ENCODE measurements at regions not wholly inside any gene's neighbourhood (a gene's known extent, or its start where the extent isn't known, plus 50 kb on each side); places are given as distances from the start of the nearest gene placed in this dataset.

- no peaks in the 10 kb centered on the region for H3K9me3 ChIP-seq (ENCODE audit: control insufficient read depth in 5 of 5, low read length in 5 of 5)
- no peak overlapping the region for H3K27ac ChIP-seq (ENCODE audit: low read depth, low read length)
- no peaks in the 10 kb centered on the region for H3K4me1 ChIP-seq (ENCODE audit: control insufficient read depth in 5 of 5, insufficient read depth in 5 of 5, low read length in 5 of 5)
- H3K4me3 ChIP-seq (ENCODE audit: low read depth in 1 of 5, low read length in 5 of 5), result no peak overlapping the region
- H3K27me3 ChIP-seq (ENCODE audit: control insufficient read depth in 5 of 5, insufficient read depth in 4 of 5, low read length in 5 of 5), result no peaks in the 10 kb centered on the region
- H3K9ac ChIP-seq (ENCODE audit: low read length in 5 of 5), result no peak overlapping the region
- no peaks in the 10 kb centered on the region for H3K36me3 ChIP-seq (ENCODE audit: control insufficient read depth in 5 of 5, insufficient read depth in 5 of 5, low read length in 5 of 5)
These were observed 151.8 kb upstream of the GATB start for GRCh38 chr4:151912632-151913031.

DNA sequence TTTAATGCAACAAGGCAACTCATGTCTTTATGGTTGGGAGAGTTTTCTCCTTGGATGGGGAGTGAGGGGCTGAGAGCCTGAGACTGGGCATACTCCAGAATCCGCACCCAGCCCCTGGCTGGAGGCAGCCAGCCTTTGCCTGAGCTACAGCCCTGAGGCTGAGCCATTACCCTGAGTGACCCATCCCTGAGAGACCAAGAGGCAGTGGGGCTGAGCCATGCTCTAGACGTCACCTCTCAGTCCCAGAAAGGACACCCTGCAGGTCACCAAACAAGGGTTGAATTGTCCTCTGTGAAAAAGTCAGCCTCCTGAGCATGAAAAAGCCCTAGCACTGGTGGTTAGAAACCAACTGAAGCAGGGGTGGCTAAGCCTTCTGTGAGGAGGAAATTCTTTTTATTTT, 151.2 kb upstream of the GATB start:
- Histone ChIP-seq H3K27me3 (ENCODE audit: control insufficient read depth in 5 of 5, insufficient read depth in 4 of 5, low read length in 5 of 5) (no peaks in the 10 kb centered on the region), H3K4me3 (ENCODE audit: low read depth in 1 of 5, low read length in 5 of 5) (no peak overlapping the region), H3K9ac (ENCODE audit: low read length in 5 of 5) (no peak overlapping the region), H3K36me3 (ENCODE audit: control insufficient read depth in 5 of 5, insufficient read depth in 5 of 5, low read length in 5 of 5) (no peaks in the 10 kb centered on the region), H3K4me1 (ENCODE audit: control insufficient read depth in 5 of 5, insufficient read depth in 5 of 5, low read length in 5 of 5) (no peaks in the 10 kb centered on the region), H3K9me3 (ENCODE audit: control insufficient read depth in 5 of 5, low read length in 5 of 5) (no peaks in the 10 kb centered on the region), H3K27ac (ENCODE audit: low read depth, low read length) (no peak overlapping the region)

DNA sequence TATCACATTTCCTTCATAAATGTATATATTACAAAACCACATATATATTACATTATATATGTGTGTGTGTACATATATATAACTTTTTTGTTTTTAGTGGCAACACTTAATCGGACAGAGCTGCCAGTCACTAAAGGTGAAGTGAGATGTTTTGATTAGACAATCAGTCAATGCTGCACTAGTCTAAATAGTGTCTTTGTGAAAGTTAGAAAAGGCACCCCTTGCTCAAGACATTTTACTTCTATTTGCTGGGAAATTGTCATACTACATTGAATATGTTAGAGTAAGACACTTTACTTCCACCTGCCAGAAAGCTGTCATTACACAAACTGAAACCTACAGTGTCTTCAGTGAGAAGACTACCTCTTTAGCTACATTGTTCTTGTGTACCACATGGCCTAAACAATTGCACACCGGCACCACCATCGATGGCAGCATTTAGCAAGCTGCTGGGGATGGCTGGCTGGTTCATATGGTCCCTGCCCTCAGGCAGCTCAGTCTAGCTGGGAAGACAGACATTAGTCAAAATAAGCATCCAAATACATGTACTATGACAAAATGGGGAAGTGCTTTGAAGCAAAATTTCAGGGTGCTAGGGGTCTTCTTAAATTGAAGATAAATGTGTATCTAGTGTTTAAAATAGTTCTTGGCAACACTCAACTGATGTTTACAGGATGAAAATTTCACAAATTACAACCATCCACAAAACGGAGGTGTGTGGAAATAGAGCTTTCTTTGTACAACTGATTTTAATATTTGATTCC, 148.1 kb upstream of the GATB start:
- H3K27me3 ChIP-seq (ENCODE audit: control insufficient read depth in 5 of 5, insufficient read depth in 4 of 5, low read length in 5 of 5), result no peaks in the 10 kb centered on the region
- no peaks in the 10 kb centered on the region for H3K9me3 ChIP-seq (ENCODE audit: control insufficient read depth in 5 of 5, low read length in 5 of 5)
- no peak overlapping the region for H3K9ac ChIP-seq (ENCODE audit: low read length in 5 of 5)
- no peak overlapping the region for H3K4me3 ChIP-seq (ENCODE audit: low read depth in 1 of 5, low read length in 5 of 5)
- no peaks in the 10 kb centered on the region for H3K4me1 ChIP-seq (ENCODE audit: control insufficient read depth in 5 of 5, insufficient read depth in 5 of 5, low read length in 5 of 5)
- no peak overlapping the region for H3K27ac ChIP-seq (ENCODE audit: low read depth, low read length)
- no peaks in the 10 kb centered on the region for H3K36me3 ChIP-seq (ENCODE audit: control insufficient read depth in 5 of 5, insufficient read depth in 5 of 5, low read length in 5 of 5)

GRCh38 chr4:151908201-151908600, 147.4 kb upstream of the GATB start:
- Histone ChIP-seq H3K9me3 (ENCODE audit: control insufficient read depth in 5 of 5, low read length in 5 of 5) (peaks cover 0 to under 1% (median 0%) of the 10 kb centered on the region in 5 donors), H3K27me3 (ENCODE audit: control insufficient read depth in 5 of 5, insufficient read depth in 4 of 5, low read length in 5 of 5) (no peaks in the 10 kb centered on the region), H3K9ac (ENCODE audit: low read length in 5 of 5) (no peak overlapping the region), H3K4me1 (ENCODE audit: control insufficient read depth in 5 of 5, insufficient read depth in 5 of 5, low read length in 5 of 5) (no peaks in the 10 kb centered on the region), H3K4me3 (ENCODE audit: low read depth in 1 of 5, low read length in 5 of 5) (no peak overlapping the region), H3K27ac (ENCODE audit: low read depth, low read length) (no peak overlapping the region), H3K36me3 (ENCODE audit: control insufficient read depth in 5 of 5, insufficient read depth in 5 of 5, low read length in 5 of 5) (no peaks in the 10 kb centered on the region)

DNA sequence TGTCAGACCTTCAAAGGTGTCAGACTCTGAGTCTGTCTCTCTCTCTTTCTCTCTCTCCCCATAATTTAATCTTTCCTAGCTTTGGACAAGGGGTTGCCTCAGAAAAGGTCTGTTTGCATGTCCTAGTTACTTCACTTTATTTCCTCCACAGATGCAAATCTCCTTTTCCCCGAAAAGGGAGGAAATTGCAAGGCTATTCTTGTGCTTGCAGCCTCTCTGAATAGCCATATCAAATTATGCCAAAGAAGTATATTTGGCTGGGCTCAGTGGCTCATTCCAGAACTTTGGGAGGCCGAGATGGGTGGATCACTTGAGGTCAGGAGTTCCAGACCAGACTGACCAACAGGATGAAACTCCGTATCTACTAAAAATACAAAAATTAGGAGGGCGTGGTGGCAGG, 145.6 kb upstream of the GATB start:
- H3K4me3 ChIP-seq (ENCODE audit: low read depth in 1 of 5, low read length in 5 of 5), result no peak overlapping the region
- H3K4me1 ChIP-seq (ENCODE audit: control insufficient read depth in 5 of 5, insufficient read depth in 5 of 5, low read length in 5 of 5), result no peaks in the 10 kb centered on the region
- H3K9ac ChIP-seq (ENCODE audit: low read length in 5 of 5), result no peak overlapping the region
- no peaks in the 10 kb centered on the region for H3K36me3 ChIP-seq (ENCODE audit: control insufficient read depth in 5 of 5, insufficient read depth in 5 of 5, low read length in 5 of 5)
- peaks cover 0 to 5% (median 0%) of the 10 kb centered on the region in 5 donors for H3K9me3 ChIP-seq (ENCODE audit: control insufficient read depth in 5 of 5, low read length in 5 of 5)
- no peaks in the 10 kb centered on the region for H3K27me3 ChIP-seq (ENCODE audit: control insufficient read depth in 5 of 5, insufficient read depth in 4 of 5, low read length in 5 of 5)
- no peak overlapping the region for H3K27ac ChIP-seq (ENCODE audit: low read depth, low read length)

DNA sequence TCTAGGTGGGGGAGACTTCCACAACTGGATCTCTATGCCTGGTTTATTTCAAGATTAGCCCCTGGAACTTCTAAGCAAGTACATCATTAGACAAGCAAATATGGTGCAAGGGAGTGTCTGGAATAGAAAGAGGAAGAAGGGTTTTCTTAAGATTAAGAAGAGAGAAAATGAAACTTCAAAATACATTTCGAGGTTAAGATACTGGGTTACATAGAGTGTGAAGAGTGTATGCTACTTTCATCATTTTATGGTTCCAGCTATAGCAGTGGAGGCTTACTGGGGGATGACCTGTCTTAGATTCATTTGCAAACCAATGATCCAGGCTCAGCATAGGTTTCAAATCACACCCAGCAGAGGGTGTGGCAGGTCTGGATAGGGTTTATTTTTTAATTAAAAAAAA, 144.4 kb upstream of the GATB start:
- Histone ChIP-seq H3K9ac (ENCODE audit: low read length in 5 of 5) (no peak overlapping the region), H3K27me3 (ENCODE audit: control insufficient read depth in 5 of 5, insufficient read depth in 4 of 5, low read length in 5 of 5) (no peaks in the 10 kb centered on the region), H3K36me3 (ENCODE audit: control insufficient read depth in 5 of 5, insufficient read depth in 5 of 5, low read length in 5 of 5) (no peaks in the 10 kb centered on the region), H3K27ac (ENCODE audit: low read depth, low read length) (no peak overlapping the region), H3K4me1 (ENCODE audit: control insufficient read depth in 5 of 5, insufficient read depth in 5 of 5, low read length in 5 of 5) (no peaks in the 10 kb centered on the region), H3K4me3 (ENCODE audit: low read depth in 1 of 5, low read length in 5 of 5) (no peak overlapping the region), H3K9me3 (ENCODE audit: control insufficient read depth in 5 of 5, low read length in 5 of 5) (peaks cover 0 to 5% (median 3%) of the 10 kb centered on the region in 5 donors)

- no peak overlapping the region for H3K27ac ChIP-seq (ENCODE audit: low read depth, low read length)
- H3K9ac ChIP-seq (ENCODE audit: low read length in 5 of 5), result no peak overlapping the region
- no peak overlapping the region for H3K4me3 ChIP-seq (ENCODE audit: low read depth in 1 of 5, low read length in 5 of 5)
- no peaks in the 10 kb centered on the region for H3K36me3 ChIP-seq (ENCODE audit: control insufficient read depth in 5 of 5, insufficient read depth in 5 of 5, low read length in 5 of 5)
- H3K27me3 ChIP-seq (ENCODE audit: control insufficient read depth in 5 of 5, insufficient read depth in 4 of 5, low read length in 5 of 5), result no peaks in the 10 kb centered on the region
- peaks cover 0 to 7% (median 4%) of the 10 kb centered on the region in 5 donors for H3K9me3 ChIP-seq (ENCODE audit: control insufficient read depth in 5 of 5, low read length in 5 of 5)
- no peaks in the 10 kb centered on the region for H3K4me1 ChIP-seq (ENCODE audit: control insufficient read depth in 5 of 5, insufficient read depth in 5 of 5, low read length in 5 of 5)
These were observed 140.8 kb upstream of the GATB start for GRCh38 chr4:151901631-151902030.

DNA sequence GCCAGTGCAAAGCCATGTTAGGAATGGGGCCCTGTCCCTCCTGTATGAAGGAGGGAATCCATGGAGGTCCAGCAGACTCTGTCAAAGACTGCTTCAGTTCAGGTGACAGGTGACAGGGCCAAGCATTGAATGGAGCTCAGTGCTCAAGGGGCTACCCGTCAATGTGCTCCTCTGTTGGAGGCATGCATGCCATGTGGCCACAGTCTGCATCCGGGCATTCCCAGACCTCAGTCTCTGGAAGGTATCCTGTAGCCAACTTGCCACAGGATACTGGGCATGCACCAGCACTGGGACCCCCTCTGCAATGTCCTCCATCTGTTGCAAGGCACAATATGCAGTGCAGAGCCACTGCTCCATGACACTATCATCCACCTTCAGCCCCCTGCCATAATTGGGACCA, 136.1 kb upstream of the GATB start:
- Histone ChIP-seq H3K36me3 (ENCODE audit: control insufficient read depth in 5 of 5, insufficient read depth in 5 of 5, low read length in 5 of 5) (no peaks in the 10 kb centered on the region), H3K9me3 (ENCODE audit: control insufficient read depth in 5 of 5, low read length in 5 of 5) (peaks cover 0 to 7% (median 0%) of the 10 kb centered on the region in 5 donors), H3K27ac (ENCODE audit: low read depth, low read length) (no peak overlapping the region), H3K27me3 (ENCODE audit: control insufficient read depth in 5 of 5, insufficient read depth in 4 of 5, low read length in 5 of 5) (peaks cover 0 to 6% (median 0%) of the 10 kb centered on the region in 5 donors), H3K9ac (ENCODE audit: low read length in 5 of 5) (no peak overlapping the region), H3K4me1 (ENCODE audit: control insufficient read depth in 5 of 5, insufficient read depth in 5 of 5, low read length in 5 of 5) (no peaks in the 10 kb centered on the region), H3K4me3 (ENCODE audit: low read depth in 1 of 5, low read length in 5 of 5) (no peak overlapping the region)

- Histone ChIP-seq H3K36me3 (ENCODE audit: control insufficient read depth in 5 of 5, insufficient read depth in 5 of 5, low read length in 5 of 5) (no peaks in the 10 kb centered on the region), H3K9ac (ENCODE audit: low read length in 5 of 5) (no peak overlapping the region), H3K4me3 (ENCODE audit: low read depth in 1 of 5, low read length in 5 of 5) (no peak overlapping the region), H3K4me1 (ENCODE audit: control insufficient read depth in 5 of 5, insufficient read depth in 5 of 5, low read length in 5 of 5) (no peaks in the 10 kb centered on the region), H3K9me3 (ENCODE audit: control insufficient read depth in 5 of 5, low read length in 5 of 5) (peaks cover 0 to 7% (median 0%) of the 10 kb centered on the region in 5 donors), H3K27me3 (ENCODE audit: control insufficient read depth in 5 of 5, insufficient read depth in 4 of 5, low read length in 5 of 5) (peaks cover 0 to 6% (median 0%) of the 10 kb centered on the region in 5 donors), H3K27ac (ENCODE audit: low read depth, low read length) (no peak overlapping the region)
These were observed 134.9 kb upstream of the GATB start for GRCh38 chr4:151895671-151896070.

DNA sequence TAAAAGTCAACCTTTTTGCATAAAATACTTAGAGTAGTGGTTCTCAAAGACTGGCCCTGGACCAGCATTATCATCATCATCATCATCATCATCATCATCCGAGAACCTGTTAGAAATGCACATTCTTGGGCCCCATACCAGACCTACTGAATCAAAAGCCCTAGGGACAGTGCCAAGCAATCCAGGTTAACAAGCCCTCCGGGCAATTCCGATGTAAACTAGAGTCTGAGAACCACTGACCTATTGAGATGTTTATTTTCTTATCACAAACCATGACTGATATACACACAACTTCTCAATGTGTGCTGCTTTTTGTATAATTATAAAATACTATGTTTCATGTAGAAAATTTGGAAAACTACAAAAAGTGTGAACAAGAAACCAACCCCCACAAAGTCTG, 133.4 kb upstream of the GATB start:
- no peaks in the 10 kb centered on the region for H3K36me3 ChIP-seq (ENCODE audit: control insufficient read depth in 5 of 5, insufficient read depth in 5 of 5, low read length in 5 of 5)
- no peaks in the 10 kb centered on the region for H3K4me1 ChIP-seq (ENCODE audit: control insufficient read depth in 5 of 5, insufficient read depth in 5 of 5, low read length in 5 of 5)
- no peak overlapping the region for H3K27ac ChIP-seq (ENCODE audit: low read depth, low read length)
- peaks cover 0 to 6% (median 0%) of the 10 kb centered on the region in 5 donors for H3K27me3 ChIP-seq (ENCODE audit: control insufficient read depth in 5 of 5, insufficient read depth in 4 of 5, low read length in 5 of 5)
- H3K9ac ChIP-seq (ENCODE audit: low read length in 5 of 5), result no peak overlapping the region
- H3K9me3 ChIP-seq (ENCODE audit: control insufficient read depth in 5 of 5, low read length in 5 of 5), result no peaks in the 10 kb centered on the region
- no peak overlapping the region for H3K4me3 ChIP-seq (ENCODE audit: low read depth in 1 of 5, low read length in 5 of 5)

All from subcutaneous abdominal adipose tissue (tissue), 5 donors.